ENCODE measurements at regions not wholly inside any gene's neighbourhood (a gene's known extent, or its start where the extent isn't known, plus 50 kb on each side); places are given as distances from the start of the nearest gene placed in this dataset.

DNA sequence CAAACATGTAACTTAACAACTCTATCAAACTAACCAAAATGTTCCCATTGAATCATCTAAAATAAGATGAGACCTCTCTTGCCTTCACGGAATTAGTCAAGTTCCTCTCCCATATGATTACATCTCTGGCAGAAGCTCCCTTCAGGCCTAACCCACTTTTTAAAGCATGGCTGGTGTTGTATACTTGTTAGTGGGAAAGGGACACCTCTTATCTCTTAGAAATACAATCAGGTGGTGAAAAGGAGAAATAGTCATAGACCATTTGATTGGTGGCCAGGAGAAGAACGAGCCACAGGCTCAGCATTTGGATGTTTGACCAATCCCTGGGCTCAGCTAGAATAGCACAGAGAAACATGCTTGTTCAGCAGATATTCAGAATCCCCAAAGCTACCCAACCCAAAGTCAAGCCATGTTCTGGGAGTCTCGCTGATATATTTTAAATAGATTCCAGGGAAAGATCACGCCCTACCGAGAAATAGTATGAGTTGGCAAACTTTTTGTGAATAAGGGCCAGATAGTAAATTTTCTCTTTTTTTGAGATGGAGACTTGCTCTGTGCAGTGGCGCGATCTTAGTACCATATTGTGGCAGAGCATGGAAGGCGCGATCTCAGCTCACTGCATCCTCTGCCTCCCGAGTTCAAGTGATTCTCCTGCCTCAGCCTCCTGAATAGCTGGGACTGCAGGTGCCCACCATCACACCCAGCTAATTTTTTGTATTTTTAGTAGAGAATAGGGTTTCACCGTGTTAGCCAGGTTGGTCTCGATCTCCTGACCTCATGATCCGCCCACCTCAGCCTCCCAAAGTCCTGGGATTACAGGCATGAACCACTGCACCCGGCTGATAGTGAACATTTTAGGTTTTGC lies 126.3 kb upstream of the MYLIP start:
- Histone ChIP-seq H3K9me3 (no peaks in the 10 kb centered on the region), H3K4me1 (no peaks in the 10 kb centered on the region), H3K4me3 (no peak overlapping the region), H3K27me3 (no peaks in the 10 kb centered on the region), H3K27ac (no peak overlapping the region), H3K36me3 (no peaks in the 10 kb centered on the region)
- TF ChIP-seq POLR2A (IDR thresholded peaks at IDR 0.05), result no peak
- TF ChIP-seq, protein P1, sequence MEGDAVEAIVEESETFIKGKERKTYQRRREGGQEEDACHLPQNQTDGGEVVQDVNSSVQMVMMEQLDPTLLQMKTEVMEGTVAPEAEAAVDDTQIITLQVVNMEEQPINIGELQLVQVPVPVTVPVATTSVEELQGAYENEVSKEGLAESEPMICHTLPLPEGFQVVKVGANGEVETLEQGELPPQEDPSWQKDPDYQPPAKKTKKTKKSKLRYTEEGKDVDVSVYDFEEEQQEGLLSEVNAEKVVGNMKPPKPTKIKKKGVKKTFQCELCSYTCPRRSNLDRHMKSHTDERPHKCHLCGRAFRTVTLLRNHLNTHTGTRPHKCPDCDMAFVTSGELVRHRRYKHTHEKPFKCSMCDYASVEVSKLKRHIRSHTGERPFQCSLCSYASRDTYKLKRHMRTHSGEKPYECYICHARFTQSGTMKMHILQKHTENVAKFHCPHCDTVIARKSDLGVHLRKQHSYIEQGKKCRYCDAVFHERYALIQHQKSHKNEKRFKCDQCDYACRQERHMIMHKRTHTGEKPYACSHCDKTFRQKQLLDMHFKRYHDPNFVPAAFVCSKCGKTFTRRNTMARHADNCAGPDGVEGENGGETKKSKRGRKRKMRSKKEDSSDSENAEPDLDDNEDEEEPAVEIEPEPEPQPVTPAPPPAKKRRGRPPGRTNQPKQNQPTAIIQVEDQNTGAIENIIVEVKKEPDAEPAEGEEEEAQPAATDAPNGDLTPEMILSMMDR (IDR thresholded peaks at IDR 0.05), result no peak
- intact Hi-C loops (cut with DNase I; ENCODE audit: low total_unique reads), result no loop called here
- no peak for DNase-seq

DNA sequence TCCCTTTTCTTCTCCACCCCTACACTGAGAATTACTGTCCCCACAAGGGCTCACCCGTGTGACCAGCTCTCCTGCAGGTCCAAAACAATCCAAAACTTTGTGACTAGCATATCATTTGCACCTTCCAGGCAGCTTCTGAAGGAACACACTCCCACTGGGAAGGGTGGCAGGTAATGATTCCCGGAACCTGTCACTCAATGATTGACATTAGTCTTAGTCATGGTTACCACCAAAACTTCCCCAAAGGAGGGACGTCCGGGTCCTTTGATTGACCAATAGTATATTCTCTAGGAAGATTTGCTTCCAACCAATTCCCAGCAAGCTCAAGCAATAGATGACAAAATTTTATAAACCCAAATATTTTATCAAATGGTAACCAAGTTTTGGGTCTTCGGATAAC lies 127.7 kb upstream of the MYLIP start:
- intact Hi-C loops (cut with DNase I; ENCODE audit: low total_unique reads), result no loop called here
- Histone ChIP-seq H3K9me3 (no peaks in the 10 kb centered on the region), H3K27me3 (no peaks in the 10 kb centered on the region), H3K4me3 (no peak overlapping the region), H3K4me1 (no peaks in the 10 kb centered on the region), H3K27ac (no peak overlapping the region), H3K36me3 (no peaks in the 10 kb centered on the region)
- DNase-seq, result no peak
- TF ChIP-seq, protein P1 (IDR thresholded peaks at IDR 0.05), result no peak
- no peak for TF ChIP-seq POLR2A (IDR thresholded peaks at IDR 0.05)

DNA sequence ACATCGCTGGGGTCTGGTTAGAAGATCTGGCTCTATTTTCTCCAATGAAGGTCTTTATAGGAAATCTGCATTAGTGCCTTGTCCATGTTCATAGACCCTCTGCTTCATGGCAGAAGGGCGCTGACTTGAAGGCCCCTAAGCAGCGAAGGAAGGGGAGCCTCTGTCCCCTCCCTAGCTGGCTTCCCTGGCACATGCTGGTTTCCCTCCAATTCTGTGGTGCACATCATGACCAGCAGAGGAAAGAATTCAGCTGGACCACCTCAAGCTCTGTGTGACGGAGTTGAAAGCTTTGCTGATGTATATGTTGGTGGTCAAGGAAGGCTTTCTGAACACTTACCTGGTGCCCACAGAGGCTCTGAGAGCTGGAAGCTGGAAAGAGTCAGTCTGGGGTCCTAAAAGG lies 129.7 kb upstream of the MYLIP start:
- Histone ChIP-seq H3K9me3 (no peaks in the 10 kb centered on the region), H3K4me3 (no peak overlapping the region)
- TF ChIP-seq POLR2A (IDR thresholded peaks at IDR 0.05), result no peak
- TF ChIP-seq, protein P1 (IDR thresholded peaks at IDR 0.05), result no peak

DNA sequence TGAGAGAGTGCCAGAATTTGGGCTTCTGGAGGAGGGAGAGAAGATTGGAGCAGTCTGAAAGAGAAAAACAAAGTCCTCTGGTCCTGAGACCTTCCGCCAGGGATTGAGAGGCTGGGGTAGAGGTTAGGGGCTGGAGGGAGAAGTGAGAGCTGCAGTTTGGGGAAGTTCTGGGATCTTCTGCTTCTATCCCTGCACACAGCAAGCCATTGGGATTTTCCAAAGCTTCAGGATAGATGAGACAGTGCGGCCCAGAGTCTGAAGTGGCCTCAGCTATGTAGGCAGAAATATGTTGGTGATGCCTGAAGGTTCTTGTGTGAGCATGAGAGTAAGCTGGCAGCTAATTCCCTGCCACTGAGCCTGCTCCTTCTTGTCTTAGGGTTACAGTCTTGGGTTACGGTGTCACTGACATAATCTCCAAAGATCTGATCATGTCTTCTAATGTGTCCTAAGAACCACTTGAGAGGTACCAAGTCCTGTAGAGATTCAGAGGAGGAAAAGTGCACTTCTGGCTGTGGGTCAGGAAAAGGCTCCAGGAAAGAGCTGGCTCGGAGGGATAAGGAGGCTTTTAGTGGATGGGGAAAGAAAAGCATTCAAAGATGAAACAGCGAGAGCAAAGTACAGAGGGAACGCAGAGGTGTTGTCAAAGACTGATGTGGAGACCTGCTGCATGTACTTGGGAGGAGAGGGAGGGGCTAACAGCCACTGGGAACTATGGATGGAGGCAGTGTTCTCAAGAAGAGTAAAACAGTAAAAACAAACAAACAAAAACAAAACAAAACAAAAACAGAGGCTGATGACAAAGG lies 131.1 kb upstream of the MYLIP start:
- H3K4me1 ChIP-seq, result no peaks in the 10 kb centered on the region
- H3K4me3 ChIP-seq, result no peak overlapping the region
- intact Hi-C loops (cut with DNase I; ENCODE audit: low total_unique reads), result no loop called here
- no peak overlapping the region for H3K27ac ChIP-seq
- no peaks in the 10 kb centered on the region for H3K36me3 ChIP-seq
- no peak for DNase-seq
- no peaks in the 10 kb centered on the region for H3K9me3 ChIP-seq
- H3K27me3 ChIP-seq, result no peaks in the 10 kb centered on the region
- TF ChIP-seq, protein P1 (IDR thresholded peaks at IDR 0.05), result no peak
- no peak for TF ChIP-seq POLR2A (IDR thresholded peaks at IDR 0.05)

More for the DNA sequence above, 129.7 kb upstream of the MYLIP start:
- intact Hi-C loops (cut with DNase I; ENCODE audit: low total_unique reads), result no loop called here
- DNase-seq, result no peak
- H3K27ac ChIP-seq, result no peak overlapping the region
- no peaks in the 10 kb centered on the region for H3K36me3 ChIP-seq
- H3K4me1 ChIP-seq, result no peaks in the 10 kb centered on the region
- no peaks in the 10 kb centered on the region for H3K27me3 ChIP-seq

DNA sequence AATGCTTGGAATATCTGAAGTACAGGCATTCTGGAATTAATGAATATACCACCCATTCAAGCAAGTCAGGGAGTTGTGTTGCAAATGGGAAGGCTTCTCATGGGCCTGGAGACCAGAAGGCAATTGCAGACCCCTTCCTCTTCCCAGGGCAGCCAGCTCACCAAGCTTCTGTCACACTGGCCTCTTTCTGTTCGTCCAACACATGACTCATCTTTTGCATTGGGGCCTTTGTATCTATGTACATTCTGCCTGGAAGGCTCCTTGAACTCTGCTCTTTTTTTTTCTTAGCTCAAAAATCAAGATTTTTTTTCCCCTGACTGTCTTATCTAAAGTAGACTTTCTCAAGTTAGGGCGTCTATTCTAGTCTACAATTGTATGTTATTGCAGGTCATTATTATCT lies 132.9 kb upstream of the MYLIP start:
- no peaks in the 10 kb centered on the region for H3K4me1 ChIP-seq
- DNase-seq, result no peak
- H3K9me3 ChIP-seq, result no peaks in the 10 kb centered on the region
- TF ChIP-seq POLR2A (IDR thresholded peaks at IDR 0.05), result no peak
- TF ChIP-seq, protein P1 (IDR thresholded peaks at IDR 0.05), result no peak
- intact Hi-C loops (cut with DNase I; ENCODE audit: low total_unique reads), result no loop called here
- H3K4me3 ChIP-seq, result no peak overlapping the region
- no peaks in the 10 kb centered on the region for H3K36me3 ChIP-seq
- no peak overlapping the region for H3K27ac ChIP-seq
- H3K27me3 ChIP-seq, result no peaks in the 10 kb centered on the region

Measured in uterus (tissue), 3 donors.